ENCODE measurements at regions not wholly inside any gene's neighbourhood (a gene's known extent, or its start where the extent isn't known, plus 50 kb on each side); places are given as distances from the start of the nearest gene placed in this dataset.

DNA sequence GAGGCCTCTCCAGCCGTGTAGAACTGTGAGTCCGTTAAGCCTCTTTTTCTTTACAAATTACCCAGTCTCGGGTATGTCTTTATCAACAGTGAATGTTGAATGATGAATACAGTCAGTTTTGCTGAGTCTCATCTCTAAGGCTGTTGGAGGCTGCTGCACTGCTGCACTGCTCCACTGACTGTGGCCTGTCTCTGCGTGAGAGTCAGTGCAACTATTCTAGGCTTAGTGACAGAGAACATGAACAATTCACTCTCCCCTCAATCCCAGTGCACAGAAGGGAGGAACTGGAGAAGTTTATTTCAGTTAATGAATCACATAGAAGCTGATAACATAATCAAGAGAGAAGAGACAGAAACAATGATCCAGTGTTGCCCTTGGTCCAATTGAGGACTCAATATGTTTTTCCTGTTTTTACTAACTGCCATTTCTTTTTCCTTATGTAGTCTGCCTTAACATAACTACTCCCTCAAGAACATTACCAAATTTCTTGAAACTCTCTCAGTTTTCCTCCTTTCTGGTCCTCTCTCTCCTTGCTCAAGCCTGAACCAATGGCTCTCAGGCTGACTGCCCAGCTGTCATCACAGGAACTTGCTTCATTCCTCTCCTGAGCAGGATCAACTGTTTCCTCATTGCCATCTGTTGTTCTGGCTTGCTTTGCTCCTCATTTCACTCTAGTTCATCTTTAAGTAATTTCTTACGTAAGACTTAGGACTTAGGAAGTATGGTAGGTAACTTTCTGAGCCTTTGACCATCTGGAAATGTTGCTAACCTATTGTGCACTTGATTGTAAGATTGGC is 483.2 kb downstream of the METTL4 start:
- ChIA-PET CTCF (interaction anchor here (0.8 kb wide), 1 partner anchor 17 kb away, joined by 3 read pairs; no protein-coding TSS in a partner anchor), POLR2A (no interaction called here)
- H3K36me3 Mint-ChIP-seq (ENCODE audit: low read depth) = no peaks in the 10 kb centered on the region
- no peak for ATAC-seq
- H3K27me3 Mint-ChIP-seq (ENCODE audit: low read depth) = no peaks in the 10 kb centered on the region
- H3K4me3 Mint-ChIP-seq = no peak overlapping the region
- peaks cover 6% of the 10 kb centered on the region for H3K4me1 Mint-ChIP-seq (ENCODE audit: low read depth)
- no peak for DNase-seq
- no peaks in the 10 kb centered on the region for H3K9me3 Mint-ChIP-seq (ENCODE audit: insufficient read depth)
- H3K27ac Mint-ChIP-seq = no peak overlapping the region

DNA sequence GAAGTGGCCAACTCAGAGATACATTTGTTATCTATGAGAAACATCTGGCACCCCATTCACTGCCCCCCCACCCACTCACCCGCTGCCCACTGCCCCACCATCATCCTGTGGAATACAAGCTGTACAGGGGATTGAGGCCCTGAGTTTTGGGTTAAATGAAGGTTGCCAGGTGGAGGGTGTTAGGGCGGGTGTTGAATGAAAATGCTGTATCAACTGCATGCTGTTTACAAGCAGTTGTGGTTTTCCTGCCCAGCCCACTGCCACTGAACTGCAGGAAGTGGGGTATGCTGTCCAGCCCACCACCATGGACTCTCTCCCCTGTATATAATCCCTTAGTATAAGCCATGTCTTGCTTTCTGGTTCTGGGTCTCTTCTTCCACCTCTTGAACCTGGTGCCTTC is 481.9 kb downstream of the METTL4 start:
- Mint-ChIP-seq H3K9me3 (ENCODE audit: insufficient read depth) (no peaks in the 10 kb centered on the region), H3K27me3 (ENCODE audit: low read depth) (no peaks in the 10 kb centered on the region), H3K4me1 (ENCODE audit: low read depth) (peaks cover 6% of the 10 kb centered on the region), H3K36me3 (ENCODE audit: low read depth) (no peaks in the 10 kb centered on the region), H3K27ac (no peak overlapping the region), H3K4me3 (no peak overlapping the region)
- ATAC-seq (no peak), DNase-seq (no peak)
- CTCF ChIA-PET = interaction anchor here (0.6 kb wide), 1 partner anchor 17 kb away, joined by 3 read pairs; no protein-coding TSS in a partner anchor
- POLR2A ChIA-PET = no interaction called here

DNA sequence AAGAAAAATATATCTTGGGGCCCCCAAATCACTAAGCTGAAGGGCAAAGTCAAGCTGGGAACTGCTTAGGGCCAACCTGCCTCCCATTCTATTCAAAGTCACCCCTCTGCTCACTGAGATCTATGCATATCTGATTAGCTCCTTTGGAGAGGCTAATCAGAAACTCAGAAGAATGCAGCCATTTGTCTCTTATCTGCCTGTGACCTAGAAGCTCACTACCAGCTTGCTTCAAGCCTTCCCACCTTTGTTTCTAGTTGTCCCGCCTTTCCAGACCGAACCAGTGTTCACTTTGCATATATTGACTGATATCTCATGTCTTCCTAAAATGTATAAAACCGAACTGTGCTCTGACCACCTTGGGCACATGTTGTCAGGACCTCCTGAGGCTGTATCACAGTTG is 479.4 kb downstream of the METTL4 start:
- CTCF ChIA-PET = no interaction called here
- Mint-ChIP-seq H3K27me3 (ENCODE audit: low read depth) (no peaks in the 10 kb centered on the region), H3K36me3 (ENCODE audit: low read depth) (no peaks in the 10 kb centered on the region), H3K4me1 (ENCODE audit: low read depth) (peaks cover 6% of the 10 kb centered on the region), H3K4me3 (no peak overlapping the region), H3K9me3 (ENCODE audit: insufficient read depth) (no peaks in the 10 kb centered on the region), H3K27ac (no peak overlapping the region)
- DNase-seq (no peak), ATAC-seq (no peak)
- POLR2A ChIA-PET = no interaction called here

DNA sequence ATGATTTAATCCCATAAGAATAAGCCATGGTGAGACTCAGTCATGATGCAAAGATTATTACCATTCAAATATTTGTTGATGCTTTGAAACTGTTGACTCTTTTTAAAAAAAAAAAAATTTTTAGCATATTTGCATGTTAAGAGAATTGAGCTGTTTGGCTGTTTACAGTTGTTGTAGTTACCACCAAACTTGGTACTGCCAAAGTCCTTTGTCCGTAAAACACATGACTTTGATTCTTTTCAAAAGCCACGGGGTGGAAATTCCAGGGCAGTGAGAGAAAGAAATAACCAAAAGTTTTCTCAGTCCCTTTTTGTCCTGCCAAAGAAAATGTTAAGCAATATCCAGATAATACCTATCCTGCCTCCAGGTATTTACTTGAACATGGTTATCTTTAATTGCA is 474.8 kb downstream of the METTL4 start:
- no peak overlapping the region for H3K4me3 Mint-ChIP-seq
- DNase-seq = no peak
- H3K4me1 Mint-ChIP-seq (ENCODE audit: low read depth) = no peaks in the 10 kb centered on the region
- ATAC-seq = no peak
- H3K27me3 Mint-ChIP-seq (ENCODE audit: low read depth) = no peaks in the 10 kb centered on the region
- CTCF ChIA-PET = interaction anchor here (0.6 to 2.8 kb wide), 2 partner anchors 9 to 414 kb away, joined by 3 to 14 read pairs; no protein-coding TSS in a partner anchor
- no peaks in the 10 kb centered on the region for H3K36me3 Mint-ChIP-seq (ENCODE audit: low read depth)
- H3K9me3 Mint-ChIP-seq (ENCODE audit: insufficient read depth) = no peaks in the 10 kb centered on the region
- POLR2A ChIA-PET = no interaction called here
- H3K27ac Mint-ChIP-seq = no peak overlapping the region

DNA sequence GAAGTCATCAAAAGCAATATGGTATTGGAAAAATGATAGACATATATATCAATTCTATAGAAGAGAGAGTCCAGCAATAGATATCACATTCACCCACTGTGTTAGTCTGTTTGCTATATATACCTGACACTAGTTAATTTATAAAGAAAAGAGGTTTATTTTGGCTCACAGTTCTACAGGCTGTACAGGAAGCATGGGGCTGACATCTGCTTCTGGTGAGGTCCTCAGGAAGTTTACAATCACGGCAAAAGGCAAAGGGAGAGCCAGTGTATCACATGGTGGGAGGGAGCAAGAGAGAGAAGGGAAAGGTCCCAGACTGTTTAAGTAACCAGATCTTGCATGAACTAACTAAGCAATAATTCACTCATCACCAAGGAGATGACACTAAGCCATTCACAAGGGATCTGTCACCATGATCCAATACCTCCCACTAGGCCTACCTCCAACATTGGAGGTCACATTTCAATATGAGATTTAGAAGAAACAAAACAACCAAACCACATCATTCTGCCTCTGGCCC is 470.6 kb downstream of the METTL4 start:
- ChIA-PET POLR2A (no interaction called here), CTCF (no interaction called here)
- DNase-seq (no peak), ATAC-seq (no peak)
- Mint-ChIP-seq H3K27ac (no peak overlapping the region), H3K9me3 (ENCODE audit: insufficient read depth) (no peaks in the 10 kb centered on the region), H3K36me3 (ENCODE audit: low read depth) (no peaks in the 10 kb centered on the region), H3K4me1 (ENCODE audit: low read depth) (no peaks in the 10 kb centered on the region), H3K27me3 (ENCODE audit: low read depth) (no peaks in the 10 kb centered on the region), H3K4me3 (no peak overlapping the region)

DNA sequence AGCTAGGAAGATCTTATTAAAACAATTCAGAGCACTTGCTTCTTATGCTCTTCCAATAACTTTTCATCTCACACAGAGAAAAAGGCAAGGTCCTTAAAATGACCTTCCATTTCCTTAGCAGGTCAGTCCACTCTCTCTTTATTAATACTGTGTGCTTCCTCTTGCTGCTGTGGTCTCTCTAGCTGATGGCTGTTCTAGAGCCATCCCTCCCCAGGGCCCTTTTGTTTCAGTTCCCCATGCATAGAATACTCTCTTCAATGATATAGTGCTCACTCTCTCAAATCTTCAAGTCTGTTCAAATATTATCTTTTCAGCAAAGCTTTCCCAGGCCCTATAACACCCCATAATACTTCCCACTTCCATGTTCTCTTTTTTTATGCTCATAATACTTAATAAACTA is 469.3 kb downstream of the METTL4 start:
- no peaks in the 10 kb centered on the region for H3K36me3 Mint-ChIP-seq (ENCODE audit: low read depth)
- no peaks in the 10 kb centered on the region for H3K4me1 Mint-ChIP-seq (ENCODE audit: low read depth)
- H3K4me3 Mint-ChIP-seq = no peak overlapping the region
- no peak for DNase-seq
- no peaks in the 10 kb centered on the region for H3K9me3 Mint-ChIP-seq (ENCODE audit: insufficient read depth)
- no peak overlapping the region for H3K27ac Mint-ChIP-seq
- ATAC-seq = no peak
- ChIA-PET POLR2A (no interaction called here), CTCF (no interaction called here)
- no peaks in the 10 kb centered on the region for H3K27me3 Mint-ChIP-seq (ENCODE audit: low read depth)

DNA sequence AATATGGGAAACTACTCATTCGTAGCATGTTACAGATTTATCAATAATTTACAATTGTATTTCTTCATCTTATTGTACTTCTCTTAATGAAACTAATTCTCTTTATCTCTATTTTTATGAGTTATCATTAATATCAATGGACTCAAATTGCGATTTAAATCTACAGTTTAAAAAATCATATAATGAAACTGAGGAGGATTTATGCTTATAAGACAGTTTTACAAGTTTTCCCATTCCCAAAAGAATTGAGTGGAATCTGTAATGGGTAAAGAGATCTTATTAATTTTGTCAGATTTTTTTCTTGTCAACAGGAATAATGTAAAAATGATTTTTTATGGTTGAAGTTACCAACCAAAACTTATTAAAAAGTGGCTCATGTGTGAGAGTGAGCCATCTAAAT is 468.0 kb downstream of the METTL4 start:
- ChIA-PET CTCF (no interaction called here), POLR2A (no interaction called here)
- H3K36me3 Mint-ChIP-seq (ENCODE audit: low read depth) = no peaks in the 10 kb centered on the region
- ATAC-seq (no peak), DNase-seq (no peak)
- H3K4me1 Mint-ChIP-seq (ENCODE audit: low read depth) = no peaks in the 10 kb centered on the region
- no peaks in the 10 kb centered on the region for H3K27me3 Mint-ChIP-seq (ENCODE audit: low read depth)
- H3K9me3 Mint-ChIP-seq (ENCODE audit: insufficient read depth) = no peaks in the 10 kb centered on the region
- H3K27ac Mint-ChIP-seq = no peak overlapping the region
- H3K4me3 Mint-ChIP-seq = no peak overlapping the region

DNA sequence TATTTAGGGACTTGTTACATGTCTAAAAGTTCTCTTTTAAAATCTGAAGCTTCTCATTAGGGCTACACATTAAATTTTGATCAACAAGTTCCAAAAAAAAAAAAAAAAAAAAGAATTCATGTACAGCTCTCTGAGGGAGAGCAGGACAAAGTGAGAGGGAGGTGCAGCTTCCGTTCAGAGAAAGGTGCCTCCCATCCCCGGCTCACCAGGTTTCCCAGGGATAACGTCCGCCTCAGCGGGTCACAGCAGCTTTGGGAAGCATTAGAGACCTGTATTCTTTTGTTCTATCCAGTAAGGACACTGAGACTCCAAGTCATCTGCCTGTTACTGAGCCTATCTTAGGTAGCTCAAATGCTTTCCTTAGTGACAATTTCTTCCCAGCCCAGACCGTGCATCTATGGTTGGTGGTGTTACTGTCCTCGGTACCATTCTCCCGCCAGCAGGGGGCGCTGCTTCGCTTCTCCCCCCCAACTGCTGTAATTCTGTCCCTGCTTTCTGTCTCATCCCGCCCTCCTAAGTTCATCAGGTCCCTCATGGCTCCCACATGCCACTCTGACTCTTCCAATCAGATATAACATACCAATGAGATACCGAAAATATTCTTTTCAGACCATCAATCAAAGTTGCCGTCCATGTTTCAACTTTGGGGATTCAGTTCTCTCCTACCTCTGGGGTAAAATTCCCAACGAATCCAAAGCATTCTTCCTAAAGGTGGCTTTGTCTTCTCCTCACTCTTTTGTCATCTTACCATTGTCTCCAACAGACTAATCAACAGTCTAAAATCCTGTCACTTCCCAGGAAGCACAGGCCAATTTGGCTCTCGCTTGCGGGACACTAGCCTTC is 466.5 kb downstream of the METTL4 start:
- no peak overlapping the region for H3K4me3 Mint-ChIP-seq
- H3K36me3 Mint-ChIP-seq (ENCODE audit: low read depth) = no peaks in the 10 kb centered on the region
- CTCF ChIA-PET = interaction anchor here (0.6 to 3.2 kb wide), 19 partner anchors 8 to 449 kb away, joined by 3 to 22 read pairs (median 4); no protein-coding TSS in a partner anchor
- ATAC-seq (peak; percentile 84), DNase-seq (peak; percentile 66)
- H3K27ac Mint-ChIP-seq = no peak overlapping the region
- no peaks in the 10 kb centered on the region for H3K9me3 Mint-ChIP-seq (ENCODE audit: insufficient read depth)
- POLR2A ChIA-PET = no interaction called here
- H3K4me1 Mint-ChIP-seq (ENCODE audit: low read depth) = no peaks in the 10 kb centered on the region
- H3K27me3 Mint-ChIP-seq (ENCODE audit: low read depth) = no peaks in the 10 kb centered on the region

DNA sequence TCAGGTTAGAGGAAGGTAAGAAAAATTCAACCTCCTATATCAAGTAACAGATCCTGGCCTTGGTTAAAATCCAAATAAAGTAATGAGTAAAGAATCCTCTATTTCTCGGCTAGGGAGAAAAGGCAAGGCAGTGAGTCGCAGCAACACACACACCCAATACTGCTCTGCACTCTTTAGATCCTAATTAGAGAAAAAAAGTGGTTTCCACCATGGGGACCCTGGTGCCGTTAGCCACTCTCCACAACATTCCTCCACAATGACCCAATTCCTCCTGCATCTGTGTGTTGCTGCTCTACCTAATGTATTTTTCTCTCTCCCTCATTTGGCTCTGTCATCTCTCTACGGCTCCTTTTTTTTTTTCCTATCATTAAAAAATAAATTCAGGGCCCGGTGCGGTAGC is 462.7 kb downstream of the METTL4 start:
- no peak overlapping the region for H3K4me3 Mint-ChIP-seq
- DNase-seq (no peak), ATAC-seq (no peak)
- H3K27ac Mint-ChIP-seq = no peak overlapping the region
- ChIA-PET POLR2A (interaction anchor here (0.6 kb wide), 1 partner anchor 1673 kb away, joined by 3 read pairs; no protein-coding TSS in a partner anchor), CTCF (no interaction called here)
- H3K9me3 Mint-ChIP-seq (ENCODE audit: insufficient read depth) = no peaks in the 10 kb centered on the region
- H3K4me1 Mint-ChIP-seq (ENCODE audit: low read depth) = no peaks in the 10 kb centered on the region
- H3K36me3 Mint-ChIP-seq (ENCODE audit: low read depth) = no peaks in the 10 kb centered on the region
- peaks cover 12% of the 10 kb centered on the region for H3K27me3 Mint-ChIP-seq (ENCODE audit: low read depth)

DNA sequence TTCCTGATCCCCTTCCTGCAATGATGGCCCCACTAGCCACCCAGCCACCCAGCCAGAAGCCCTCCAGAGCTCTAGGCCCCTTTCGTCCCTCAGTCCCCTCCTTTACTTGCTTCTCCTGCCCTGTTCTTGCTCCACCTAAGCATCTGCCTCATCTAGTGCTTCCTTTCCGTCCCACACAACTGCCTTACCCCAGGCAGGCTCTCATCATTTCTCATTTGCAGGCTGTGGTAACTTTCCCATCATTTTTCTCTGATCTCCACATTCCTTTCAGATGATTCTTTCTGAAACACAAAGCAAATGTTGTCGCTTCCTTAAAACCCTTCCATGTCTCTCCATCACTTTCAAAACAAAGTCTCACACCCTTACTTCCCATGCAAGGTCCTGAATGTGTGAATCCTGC is 459.8 kb downstream of the METTL4 start:
- ChIA-PET POLR2A (no interaction called here), CTCF (no interaction called here)
- H3K27ac Mint-ChIP-seq = no peak overlapping the region
- no peak for DNase-seq
- no peaks in the 10 kb centered on the region for H3K9me3 Mint-ChIP-seq (ENCODE audit: insufficient read depth)
- H3K27me3 Mint-ChIP-seq (ENCODE audit: low read depth) = peaks cover 19% of the 10 kb centered on the region
- no peak for ATAC-seq
- H3K4me1 Mint-ChIP-seq (ENCODE audit: low read depth) = no peaks in the 10 kb centered on the region
- no peak overlapping the region for H3K4me3 Mint-ChIP-seq
- no peaks in the 10 kb centered on the region for H3K36me3 Mint-ChIP-seq (ENCODE audit: low read depth)

DNA sequence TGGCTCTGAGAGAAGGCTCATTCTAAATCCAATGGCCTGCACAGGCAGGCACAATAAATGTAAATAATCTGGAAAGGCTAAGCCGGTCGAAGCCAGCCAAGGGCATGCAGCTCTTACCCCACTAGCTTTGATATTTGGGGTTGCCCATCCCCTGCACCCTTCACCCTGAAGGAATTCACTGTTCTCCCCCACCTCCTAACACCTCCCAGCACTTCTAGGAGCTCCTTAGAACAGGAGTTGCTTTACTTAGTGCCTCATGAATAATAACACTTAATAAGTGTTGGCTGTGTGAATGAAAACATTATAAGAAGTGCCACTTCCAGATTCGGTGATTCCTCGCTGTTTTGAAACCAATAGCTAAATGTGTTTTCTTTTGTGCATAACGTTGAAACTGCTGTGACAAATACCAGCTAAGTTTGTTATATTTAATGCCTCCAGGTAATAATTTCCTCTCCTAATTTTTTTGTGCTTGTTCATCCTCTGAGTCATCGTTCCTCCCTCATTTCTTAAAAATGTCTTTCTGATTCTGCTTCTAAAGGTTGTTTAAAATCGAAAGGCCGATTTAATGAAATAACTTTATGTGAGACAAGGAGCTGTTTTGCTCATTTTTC is 458.8 kb downstream of the METTL4 start:
- Mint-ChIP-seq H3K9me3 (ENCODE audit: insufficient read depth) (no peaks in the 10 kb centered on the region), H3K27me3 (ENCODE audit: low read depth) (peaks cover 19% of the 10 kb centered on the region), H3K27ac (no peak overlapping the region), H3K36me3 (ENCODE audit: low read depth) (no peaks in the 10 kb centered on the region), H3K4me3 (no peak overlapping the region), H3K4me1 (ENCODE audit: low read depth) (no peaks in the 10 kb centered on the region)
- ChIA-PET POLR2A (no interaction called here), CTCF (interaction anchor here (1.1 kb wide), 1 partner anchor 429 kb away, joined by 3 read pairs; no protein-coding TSS in a partner anchor)
- no peak for ATAC-seq
- DNase-seq = no peak

DNA sequence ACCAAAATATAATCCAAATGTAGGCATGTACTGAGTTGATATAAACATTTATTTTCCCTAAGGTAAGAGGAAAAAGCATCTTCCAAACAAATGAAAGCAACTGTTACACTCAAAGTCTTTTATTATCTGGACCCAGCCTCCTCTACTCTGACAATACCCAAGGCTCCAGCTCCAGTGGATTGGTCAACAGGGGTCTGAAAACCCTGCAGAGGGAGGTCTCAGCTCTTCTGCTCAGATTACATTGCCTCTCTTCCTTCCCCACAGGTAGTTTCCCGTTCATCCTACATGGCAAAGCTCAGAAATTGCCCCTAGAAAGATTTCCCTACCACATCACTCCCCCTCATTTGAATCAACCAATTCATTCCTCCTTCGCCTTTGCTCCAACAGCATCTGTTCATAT is 457.0 kb downstream of the METTL4 start:
- Mint-ChIP-seq H3K27me3 (ENCODE audit: low read depth) (peaks cover 22% of the 10 kb centered on the region), H3K36me3 (ENCODE audit: low read depth) (no peaks in the 10 kb centered on the region), H3K4me1 (ENCODE audit: low read depth) (no peaks in the 10 kb centered on the region), H3K27ac (no peak overlapping the region), H3K9me3 (ENCODE audit: insufficient read depth) (no peaks in the 10 kb centered on the region), H3K4me3 (no peak overlapping the region)
- DNase-seq (no peak), ATAC-seq (no peak)
- CTCF ChIA-PET = interaction anchor here (1.9 kb wide), 1 partner anchor 9 kb away, joined by 10 read pairs; no protein-coding TSS in a partner anchor
- POLR2A ChIA-PET = no interaction called here

Data from activated CD8-positive, alpha-beta T cell treated with anti-CD3 and anti-CD28 coated beads, Interleukin-2, amount 10 ng/mL, durations not matched to agents 7 days and 5 days (primary cell).